GM23338 (cell line): ENCODE measurements at regions not wholly inside any gene's neighbourhood (a gene's known extent, or its start where the extent isn't known, plus 50 kb on each side); places are given as distances from the start of the nearest gene placed in this dataset.

Experiments
- ATAC-seq: fragments of 200-7000 bp; cut with Tn5 transposase; 3 replicates; pipeline ENCODE4 v1.9.1; 2020
- DNase-seq: peaks from one replicate; pipeline ENCODE4 v3.0.0-alpha.2; 2015; ENCODE audit warnings: low spot score
- H2AFZ ChIP-seq: fragments of 200-600 bp; sonication (generic); 2 replicates; pipeline ENCODE4 v1.8.0; 2016; ENCODE audit warnings: antibody characterized with exemption, mild to moderate bottlenecking, moderate library complexity
- H3F3A ChIP-seq: fragments of 200-600 bp; sonication (generic); replicated peaks from 2 replicates; pipeline ENCODE4 v1.8.0; 2017; ENCODE audit warnings: antibody characterized with exemption, mixed run types, low read depth
- H3K27ac ChIP-seq: fragments of 200-600 bp; sonication (generic); 2 replicates; pipeline ENCODE4 v1.6.1; 2016; ENCODE audit warnings: low read depth
- H3K27me3 ChIP-seq: fragments of 200-600 bp; sonication (generic); 2 replicates; pipeline ENCODE4 v1.8.0; 2016; ENCODE audit warnings: mild to moderate bottlenecking, mixed run types, moderate library complexity; ENCODE audit not compliant: insufficient read depth
- H3K36me3 ChIP-seq: fragments of 200-600 bp; sonication (generic); 2 replicates; pipeline ENCODE4 v1.8.0; 2016; ENCODE audit warnings: mild to moderate bottlenecking; ENCODE audit not compliant: insufficient read depth
- H3K4me1 ChIP-seq: fragments of 200-600 bp; sonication (generic); 2 replicates; pipeline ENCODE4 v1.8.0; 2016; ENCODE audit warnings: mild to moderate bottlenecking, moderate library complexity; ENCODE audit not compliant: insufficient read depth
- H3K4me2 ChIP-seq: fragments of 200-600 bp; sonication (generic); 2 replicates; pipeline ENCODE4 v1.7.1; 2017; ENCODE audit warnings: mixed run types
- H3K4me3 ChIP-seq: fragments of 200-600 bp; sonication (generic); 2 replicates; pipeline ENCODE4 v1.6.1; 2016; ENCODE audit warnings: mixed run types
- H3K79me2 ChIP-seq: fragments of 200-600 bp; sonication (generic); replicated peaks from 2 replicates; pipeline ENCODE4 v1.8.0; 2017; ENCODE audit warnings: mild to moderate bottlenecking; ENCODE audit not compliant: insufficient read depth
- H3K9me2 ChIP-seq: fragments of 200-600 bp; sonication (generic); 2 replicates; pipeline ENCODE4 v1.8.0; 2017; ENCODE audit not compliant: insufficient read depth
- H4K20me1 ChIP-seq: fragments of 200-600 bp; sonication (generic); replicated peaks from 2 replicates; pipeline ENCODE4 v1.8.0; 2017; ENCODE audit warnings: mild to moderate bottlenecking; ENCODE audit not compliant: insufficient read depth
- H3K27ac Mint-ChIP-seq: 2 replicates; pipeline ENCODE4 v1.8.0; 2020; ENCODE audit warnings: inconsistent platforms, mild to moderate bottlenecking, moderate library complexity, mixed read lengths
- H3K27me3 Mint-ChIP-seq: 3 replicates; pipeline ENCODE4 v1.8.0; 2022; ENCODE audit warnings: low read depth, mild to moderate bottlenecking, moderate library complexity, mixed read lengths, inconsistent platforms; ENCODE audit not compliant: insufficient read depth, poor library complexity
- H3K36me3 Mint-ChIP-seq: 3 replicates; pipeline ENCODE4 v1.8.0; 2021; ENCODE audit warnings: low read depth, mild to moderate bottlenecking, inconsistent platforms, moderate library complexity, mixed read lengths
- H3K4me1 Mint-ChIP-seq: 3 replicates; pipeline ENCODE4 v1.8.0; 2020; ENCODE audit warnings: mild to moderate bottlenecking, inconsistent platforms, mixed read lengths
- H3K4me3 Mint-ChIP-seq: 3 replicates; pipeline ENCODE4 v1.8.0; 2021; ENCODE audit warnings: moderate library complexity, mild to moderate bottlenecking, inconsistent platforms, mixed read lengths
- H3K9me3 Mint-ChIP-seq: 3 replicates; pipeline ENCODE4 v1.8.0; 2020; ENCODE audit warnings: moderate library complexity, mild to moderate bottlenecking, inconsistent platforms, mixed read lengths
- CREB1 ChIP-seq: fragments of 250-450 bp; sonication (Bioruptor Pico); IDR thresholded peaks from 2 replicates; pipeline ENCODE4 v1.5.0; 2020; ENCODE audit warnings: low read depth, mild to moderate bottlenecking, moderate library complexity
- CTCF ChIP-seq, 2 experiments: fragments of 200-600 bp in 1 of 2; sonication (generic) in 1 of 2; conservative IDR thresholded peaks; 2 replicates each; pipeline versions ENCODE4 v1.5.1 to v1.6.1; 2016 to 2017; ENCODE audit warnings: antibody characterized with exemption in 2 of 2, low read depth in 2 of 2, mild to moderate bottlenecking in 2 of 2, moderate library complexity in 1 of 2
- ETS1 ChIP-seq: IDR thresholded peaks from 2 replicates; pipeline ENCODE4 v1.6.1; 2016; ENCODE audit warnings: antibody characterized with exemption
- EZH2 ChIP-seq: fragments of 200-600 bp; sonication (generic); IDR thresholded peaks from one replicate; pipeline ENCODE4 v1.8.0; 2017; ENCODE audit warnings: antibody characterized with exemption, mild to moderate bottlenecking, low read depth; ENCODE audit not compliant: unreplicated experiment
- EZH2phosphoT487 ChIP-seq: fragments of 200-600 bp; sonication (generic); IDR thresholded peaks from one replicate; pipeline ENCODE4 v1.8.1; 2018; ENCODE audit warnings: antibody characterized with exemption; ENCODE audit not compliant: unreplicated experiment
- JUNB ChIP-seq: IDR thresholded peaks from one replicate; pipeline ENCODE4 v1.6.1; 2016; ENCODE audit warnings: antibody characterized with exemption; ENCODE audit not compliant: unreplicated experiment
- NANOG ChIP-seq: IDR thresholded peaks from 2 replicates; pipeline ENCODE4 v1.6.1; 2016; ENCODE audit warnings: antibody characterized with exemption, borderline replicate concordance
- POLR2AphosphoS5 ChIP-seq: IDR thresholded peaks from 2 replicates; pipeline ENCODE4 v1.6.1; 2016; ENCODE audit warnings: antibody characterized with exemption, low read depth
- REST ChIP-seq: IDR thresholded peaks from one replicate; pipeline ENCODE4 v1.6.1; 2018; ENCODE audit warnings: antibody characterized with exemption; ENCODE audit not compliant: unreplicated experiment
- STAT1 ChIP-seq: IDR thresholded peaks from one replicate; pipeline ENCODE4 v1.6.1; 2016; ENCODE audit warnings: antibody characterized with exemption; ENCODE audit not compliant: unreplicated experiment
- ZNF114 ChIP-seq: fragments of 250-450 bp; sonication (Bioruptor Pico); IDR thresholded peaks from 2 replicates; pipeline ENCODE4 v1.5.0; 2020; ENCODE audit warnings: mild to moderate bottlenecking, moderate library complexity
- ZNF331 ChIP-seq: fragments of 250-450 bp; sonication (Bioruptor Pico); IDR thresholded peaks from 2 replicates; pipeline ENCODE4 v1.5.0; 2020; ENCODE audit warnings: low read depth, mild to moderate bottlenecking, moderate library complexity
- TF ChIP-seq, protein P1 (sequence below): fragments of 250-450 bp; sonication (Bioruptor Pico); IDR thresholded peaks from 2 replicates; pipeline ENCODE4 v1.5.0; 2020; ENCODE audit warnings: mild to moderate bottlenecking, moderate library complexity

GRCh38 chr20:48128436-48128835, 343.2 kb upstream of the SULF2 start:
- Histone ChIP-seq H3K36me3 (no peaks in the 10 kb centered on the region), H3K27ac (no peak overlapping the region), H3K4me1 (no peaks in the 10 kb centered on the region), H3K4me2 (no peak overlapping the region), H3K79me2 (no peaks in the 10 kb centered on the region), H3K27me3 (no peaks in the 10 kb centered on the region), H4K20me1 (no peaks in the 10 kb centered on the region), H2AFZ (no peak overlapping the region), H3F3A (no peaks in the 10 kb centered on the region), H3K4me3 (no peak overlapping the region), H3K9me2 (no peaks in the 10 kb centered on the region)
- H3K27me3 Mint-ChIP-seq = no peaks in the 10 kb centered on the region
- H3K9me3 Mint-ChIP-seq = peaks cover 10% of the 10 kb centered on the region; the same call in 2 of the 3 replicates
- DNase-seq = no peak
- H3K36me3 Mint-ChIP-seq = no peaks in the 10 kb centered on the region
- no peak for ATAC-seq
- H3K27ac Mint-ChIP-seq = no peak overlapping the region
- peaks cover 10% of the 10 kb centered on the region for H3K4me1 Mint-ChIP-seq
- no peak overlapping the region for H3K4me3 Mint-ChIP-seq
- TF ChIP-seq EZH2phosphoT487 (no peak), ZNF114 (no peak), REST (no peak), JUNB (no peak), CREB1 (CRISPR knock-in tag) (no peak), ETS1 (no peak), POLR2AphosphoS5 (no peak), EZH2 (no peak), CTCF (conservative IDR thresholded peaks at IDR 0.05; ENCODE audit: low read depth in 2 of 2) (no peak), ZNF331 (CRISPR knock-in tag) (no peak), NANOG (no peak), STAT1 (no peak)
- TF ChIP-seq, protein P1, sequence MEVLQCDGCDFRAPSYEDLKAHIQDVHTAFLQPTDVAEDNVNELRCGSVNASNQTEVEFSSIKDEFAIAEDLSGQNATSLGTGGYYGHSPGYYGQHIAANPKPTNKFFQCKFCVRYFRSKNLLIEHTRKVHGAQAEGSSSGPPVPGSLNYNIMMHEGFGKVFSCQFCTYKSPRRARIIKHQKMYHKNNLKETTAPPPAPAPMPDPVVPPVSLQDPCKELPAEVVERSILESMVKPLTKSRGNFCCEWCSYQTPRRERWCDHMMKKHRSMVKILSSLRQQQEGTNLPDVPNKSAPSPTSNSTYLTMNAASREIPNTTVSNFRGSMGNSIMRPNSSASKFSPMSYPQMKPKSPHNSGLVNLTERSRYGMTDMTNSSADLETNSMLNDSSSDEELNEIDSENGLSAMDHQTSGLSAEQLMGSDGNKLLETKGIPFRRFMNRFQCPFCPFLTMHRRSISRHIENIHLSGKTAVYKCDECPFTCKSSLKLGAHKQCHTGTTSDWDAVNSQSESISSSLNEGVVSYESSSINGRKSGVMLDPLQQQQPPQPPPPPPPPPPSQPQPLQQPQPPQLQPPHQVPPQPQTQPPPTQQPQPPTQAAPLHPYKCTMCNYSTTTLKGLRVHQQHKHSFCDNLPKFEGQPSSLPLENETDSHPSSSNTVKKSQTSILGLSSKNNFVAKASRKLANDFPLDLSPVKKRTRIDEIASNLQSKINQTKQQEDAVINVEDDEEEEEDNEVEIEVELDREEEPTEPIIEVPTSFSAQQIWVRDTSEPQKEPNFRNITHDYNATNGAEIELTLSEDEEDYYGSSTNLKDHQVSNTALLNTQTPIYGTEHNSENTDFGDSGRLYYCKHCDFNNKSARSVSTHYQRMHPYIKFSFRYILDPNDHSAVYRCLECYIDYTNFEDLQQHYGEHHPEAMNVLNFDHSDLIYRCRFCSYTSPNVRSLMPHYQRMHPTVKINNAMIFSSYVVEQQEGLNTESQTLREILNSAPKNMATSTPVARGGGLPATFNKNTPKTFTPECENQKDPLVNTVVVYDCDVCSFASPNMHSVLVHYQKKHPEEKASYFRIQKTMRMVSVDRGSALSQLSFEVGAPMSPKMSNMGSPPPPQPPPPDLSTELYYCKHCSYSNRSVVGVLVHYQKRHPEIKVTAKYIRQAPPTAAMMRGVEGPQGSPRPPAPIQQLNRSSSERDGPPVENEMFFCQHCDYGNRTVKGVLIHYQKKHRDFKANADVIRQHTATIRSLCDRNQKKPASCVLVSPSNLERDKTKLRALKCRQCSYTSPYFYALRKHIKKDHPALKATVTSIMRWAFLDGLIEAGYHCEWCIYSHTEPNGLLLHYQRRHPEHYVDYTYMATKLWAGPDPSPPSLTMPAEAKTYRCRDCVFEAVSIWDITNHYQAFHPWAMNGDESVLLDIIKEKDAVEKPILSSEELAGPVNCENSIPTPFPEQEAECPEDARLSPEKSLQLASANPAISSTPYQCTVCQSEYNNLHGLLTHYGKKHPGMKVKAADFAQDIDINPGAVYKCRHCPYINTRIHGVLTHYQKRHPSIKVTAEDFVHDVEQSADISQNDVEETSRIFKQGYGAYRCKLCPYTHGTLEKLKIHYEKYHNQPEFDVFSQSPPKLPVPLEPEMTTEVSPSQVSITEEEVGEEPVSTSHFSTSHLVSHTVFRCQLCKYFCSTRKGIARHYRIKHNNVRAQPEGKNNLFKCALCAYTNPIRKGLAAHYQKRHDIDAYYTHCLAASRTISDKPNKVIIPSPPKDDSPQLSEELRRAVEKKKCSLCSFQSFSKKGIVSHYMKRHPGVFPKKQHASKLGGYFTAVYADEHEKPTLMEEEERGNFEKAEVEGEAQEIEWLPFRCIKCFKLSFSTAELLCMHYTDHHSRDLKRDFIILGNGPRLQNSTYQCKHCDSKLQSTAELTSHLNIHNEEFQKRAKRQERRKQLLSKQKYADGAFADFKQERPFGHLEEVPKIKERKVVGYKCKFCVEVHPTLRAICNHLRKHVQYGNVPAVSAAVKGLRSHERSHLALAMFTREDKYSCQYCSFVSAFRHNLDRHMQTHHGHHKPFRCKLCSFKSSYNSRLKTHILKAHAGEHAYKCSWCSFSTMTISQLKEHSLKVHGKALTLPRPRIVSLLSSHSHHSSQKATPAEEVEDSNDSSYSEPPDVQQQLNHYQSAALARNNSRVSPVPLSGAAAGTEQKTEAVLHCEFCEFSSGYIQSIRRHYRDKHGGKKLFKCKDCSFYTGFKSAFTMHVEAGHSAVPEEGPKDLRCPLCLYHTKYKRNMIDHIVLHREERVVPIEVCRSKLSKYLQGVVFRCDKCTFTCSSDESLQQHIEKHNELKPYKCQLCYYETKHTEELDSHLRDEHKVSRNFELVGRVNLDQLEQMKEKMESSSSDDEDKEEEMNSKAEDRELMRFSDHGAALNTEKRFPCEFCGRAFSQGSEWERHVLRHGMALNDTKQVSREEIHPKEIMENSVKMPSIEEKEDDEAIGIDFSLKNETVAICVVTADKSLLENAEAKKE (CRISPR knock-in tag) = no peak
